Epithelial cell of proximal tubule (primary cell): ENCODE measurements at regions not wholly inside any gene's neighbourhood (a gene's known extent, or its start where the extent isn't known, plus 50 kb on each side); places are given as distances from the start of the nearest gene placed in this dataset.

Experiments used
- DNase-seq: peaks from one replicate; pipeline ENCODE4 v3.0.0-alpha.2; 2011; ENCODE audit warnings: low read depth
- H3K4me3 ChIP-seq: 2 replicates; pipeline ENCODE4 v1.5.1; 2011; ENCODE audit warnings: low read depth, mild to moderate bottlenecking, low read length
- CTCF ChIP-seq: conservative IDR thresholded peaks from 2 replicates; pipeline ENCODE4 v1.5.1; 2012; ENCODE audit warnings: low read depth, mild to moderate bottlenecking, low read length

- DNase-seq = no peak
- peak; percentile 30 for TF ChIP-seq CTCF
- no peak overlapping the region for H3K4me3 ChIP-seq
These were observed 144.0 kb upstream of the PDZRN3 start for GRCh38 chr3:73768524-73769308.

GRCh38 chr3:73766599-73767381, 142.0 kb upstream of the PDZRN3 start:
- no peak for DNase-seq
- no peak overlapping the region for H3K4me3 ChIP-seq
- TF ChIP-seq CTCF = no peak

GRCh38 chr3:73765878-73766545, 141.3 kb upstream of the PDZRN3 start:
- DNase-seq = no peak
- TF ChIP-seq CTCF = no peak
- no peak overlapping the region for H3K4me3 ChIP-seq

GRCh38 chr3:73762855-73763254, 138.1 kb upstream of the PDZRN3 start:
- no peak for DNase-seq
- H3K4me3 ChIP-seq = no peak overlapping the region
- no peak for TF ChIP-seq CTCF

GRCh38 chr3:73759297-73759711, 134.6 kb upstream of the PDZRN3 start:
- TF ChIP-seq CTCF = no peak
- H3K4me3 ChIP-seq = no peak overlapping the region
- DNase-seq = no peak

- H3K4me3 ChIP-seq = no peak overlapping the region
- DNase-seq = no peak
- no peak for TF ChIP-seq CTCF
These were observed 132.8 kb upstream of the PDZRN3 start for GRCh38 chr3:73757536-73757935.
